Keratinocyte (primary cell): ENCODE measurements at regions not wholly inside any gene's neighbourhood (a gene's known extent, or its start where the extent isn't known, plus 50 kb on each side); places are given as distances from the start of the nearest gene placed in this dataset.

Experiments used
- DNase-seq: peaks from one replicate; pipeline ENCODE4 v3.0.0-alpha.2; 2011; ENCODE audit warnings: low read depth, missing footprints, low spot score
- FAIRE-seq: peaks from 2 replicates; lab custom pipeline; 2011; peaks lifted over from hg19 to GRCh38; lab: Jason Lieb, UNC
- H2AFZ ChIP-seq: 2 replicates; pipeline ENCODE4 v1.6.0; 2012; ENCODE audit warnings: low read length, control low read depth, inconsistent platforms; ENCODE audit not compliant: control insufficient read depth
- H3K27ac ChIP-seq: 2 replicates; pipeline ENCODE4 v1.5.1; 2011; ENCODE audit warnings: low read length; ENCODE audit not compliant: control insufficient read depth, insufficient read depth
- H3K27me3 ChIP-seq: 3 replicates; pipeline ENCODE4 v1.6.0; 2011; ENCODE audit warnings: low read length; ENCODE audit not compliant: control insufficient read depth, insufficient read depth; ENCODE audit errors: extremely low read depth
- H3K36me3 ChIP-seq, 2 experiments: 2 replicates in 1 of 2; 3 replicates in 1 of 2; pipeline ENCODE4 v1.5.1; 2011; ENCODE audit warnings: low read length in 2 of 2, mild to moderate bottlenecking in 1 of 2; ENCODE audit not compliant: control insufficient read depth in 2 of 2, insufficient read depth in 2 of 2; ENCODE audit errors: extremely low read depth in 1 of 2
- H3K4me1 ChIP-seq: 3 replicates; pipeline ENCODE4 v1.5.1; 2011; ENCODE audit warnings: low read length; ENCODE audit not compliant: control insufficient read depth, insufficient read depth; ENCODE audit errors: extremely low read depth
- H3K4me2 ChIP-seq: 3 replicates; pipeline ENCODE4 v1.6.0; 2011; ENCODE audit warnings: low read depth, low read length; ENCODE audit not compliant: control insufficient read depth, insufficient read depth; ENCODE audit errors: extremely low read depth
- H3K4me3 ChIP-seq, 3 experiments: fragments of 200-600 bp in 1 of 3; sonication (generic) in 1 of 3; 2 replicates in 2 of 3; 3 replicates in 1 of 3; pipeline ENCODE4 v1.5.1; 2011 to 2016; ENCODE audit warnings: low read length in 3 of 3, mild to moderate bottlenecking in 3 of 3, control low read depth in 2 of 3, inconsistent platforms in 1 of 3, low read depth in 1 of 3, mixed read lengths in 1 of 3, mixed run types in 1 of 3, moderate library complexity in 1 of 3; ENCODE audit not compliant: control insufficient read depth in 2 of 3, insufficient read depth in 2 of 3; ENCODE audit errors: extremely low read depth in 1 of 3
- H3K79me2 ChIP-seq: 2 replicates; pipeline ENCODE4 v1.6.0; 2012; ENCODE audit warnings: low read length; ENCODE audit not compliant: control insufficient read depth, insufficient read depth
- H3K9ac ChIP-seq: 3 replicates; pipeline ENCODE4 v1.6.0; 2011; ENCODE audit warnings: low read length; ENCODE audit not compliant: control insufficient read depth, insufficient read depth; ENCODE audit errors: extremely low read depth
- H3K9me1 ChIP-seq: 3 replicates; pipeline ENCODE4 v1.6.0; 2011; ENCODE audit warnings: low read length; ENCODE audit not compliant: control insufficient read depth, insufficient read depth; ENCODE audit errors: extremely low read depth
- H3K9me3 ChIP-seq: 2 replicates; pipeline ENCODE4 v1.5.1; 2012; ENCODE audit warnings: low read depth, low read length; ENCODE audit not compliant: control insufficient read depth
- H4K20me1 ChIP-seq: 3 replicates; pipeline ENCODE4 v1.6.0; 2011; ENCODE audit warnings: low read length; ENCODE audit not compliant: control insufficient read depth, insufficient read depth; ENCODE audit errors: extremely low read depth
- CTCF ChIP-seq, 3 experiments: IDR thresholded peaks in 1 of 3; conservative IDR thresholded peaks in 1 of 3; optimal IDR thresholded peaks in 1 of 3; 2 replicates in 2 of 3; 3 replicates in 1 of 3; pipeline versions ENCODE3 to v1.5.1; 2011; ENCODE audit warnings: low read length in 3 of 3, mild to moderate bottlenecking in 3 of 3, moderate library complexity in 2 of 3, control low read depth in 1 of 3, inconsistent platforms in 1 of 3; ENCODE audit not compliant: insufficient read depth in 2 of 3; ENCODE audit errors: extremely low read depth in 1 of 3
- EZH2 ChIP-seq: IDR thresholded peaks from one replicate; pipeline ENCODE4 v1.6.1; 2012; ENCODE audit warnings: inconsistent platforms, mild to moderate bottlenecking, low read length, moderate library complexity
- dilution Hi-C: fragments of 300-500 bp; cut with MboI; formaldehyde crosslinking; loops from one replicate; pipeline ENCODE4 v1.7.0; 2020; ENCODE audit warnings: low sequenced_read_pairs; ENCODE audit not compliant: extremely low pct_ligation_motif_present

- DNase-seq (no peak), FAIRE-seq (no peak)
- no peaks in the 10 kb centered on the region for H3K79me2 ChIP-seq
- dilution Hi-C loops, result no loop called here
- no peaks in the 10 kb centered on the region for H3K4me1 ChIP-seq
- no peak overlapping the region for H2AFZ ChIP-seq
- H3K9ac ChIP-seq, result no peak overlapping the region
- H3K36me3 ChIP-seq, result no peaks in the 10 kb centered on the region
- H4K20me1 ChIP-seq, result no peaks in the 10 kb centered on the region
- H3K27me3 ChIP-seq, result no peaks in the 10 kb centered on the region
- no peak for TF ChIP-seq CTCF (optimal IDR thresholded peaks at IDR 0.05 in 1 of 3, IDR thresholded peaks at IDR 0.05 in 1 of 3, conservative IDR thresholded peaks at IDR 0.05 in 1 of 3; ENCODE audit: extremely low read depth in 1 of 3, insufficient read depth in 2 of 3, low read length in 3 of 3)
- no peak for TF ChIP-seq EZH2
- no peak overlapping the region for H3K27ac ChIP-seq
- H3K9me3 ChIP-seq, result no peaks in the 10 kb centered on the region
- no peaks in the 10 kb centered on the region for H3K9me1 ChIP-seq
- no peak overlapping the region for H3K4me2 ChIP-seq
- H3K4me3 ChIP-seq, result no peak overlapping the region
Observed at GRCh38 chr14:87388946-87389345, 604.0 kb downstream of the GALC start.

GRCh38 chr14:87387806-87388205, 605.2 kb downstream of the GALC start:
- Histone ChIP-seq H4K20me1 (no peaks in the 10 kb centered on the region), H2AFZ (no peak overlapping the region), H3K4me1 (no peaks in the 10 kb centered on the region), H3K4me3 (no peak overlapping the region), H3K9ac (no peak overlapping the region), H3K9me3 (no peaks in the 10 kb centered on the region), H3K79me2 (no peaks in the 10 kb centered on the region), H3K4me2 (no peak overlapping the region), H3K9me1 (no peaks in the 10 kb centered on the region), H3K27me3 (no peaks in the 10 kb centered on the region), H3K27ac (no peak overlapping the region), H3K36me3 (no peaks in the 10 kb centered on the region)
- DNase-seq (no peak), FAIRE-seq (no peak)
- no peak for TF ChIP-seq CTCF (optimal IDR thresholded peaks at IDR 0.05 in 1 of 3, IDR thresholded peaks at IDR 0.05 in 1 of 3, conservative IDR thresholded peaks at IDR 0.05 in 1 of 3; ENCODE audit: extremely low read depth in 1 of 3, insufficient read depth in 2 of 3, low read length in 3 of 3)
- no peak for TF ChIP-seq EZH2
- dilution Hi-C loops, result no loop called here
